ENCODE measurements at regions not wholly inside any gene's neighbourhood (a gene's known extent, or its start where the extent isn't known, plus 50 kb on each side); places are given as distances from the start of the nearest gene placed in this dataset.
A peak's percentile ranks its signal among the peaks of the same experiment; 100 is the strongest.

- DNase-seq (ENCODE audit: low read depth): no peak
These were observed 141.0 kb downstream of the GADD45G start for GRCh38 chr9:89745601-89746376.

GRCh38 chr9:89746385-89747116 is 141.7 kb downstream of the GADD45G start:
- no peak for DNase-seq (ENCODE audit: low read depth)

- no peak for DNase-seq (ENCODE audit: low read depth)
These were observed 142.8 kb downstream of the GADD45G start for GRCh38 chr9:89747596-89747995.

- no peak for DNase-seq (ENCODE audit: low read depth)
These were observed 143.3 kb downstream of the GADD45G start for GRCh38 chr9:89748021-89748670.

GRCh38 chr9:89748831-89749499 is 144.2 kb downstream of the GADD45G start:
- DNase-seq (ENCODE audit: low read depth): no peak

GRCh38 chr9:89749500-89750116 is 144.8 kb downstream of the GADD45G start:
- no peak for DNase-seq (ENCODE audit: low read depth)

GRCh38 chr9:89750117-89750791 is 145.4 kb downstream of the GADD45G start:
- DNase-seq (ENCODE audit: low read depth): no peak

GRCh38 chr9:89751079-89751825 is 146.4 kb downstream of the GADD45G start:
- DNase-seq (ENCODE audit: low read depth): no peak

- no peak for DNase-seq (ENCODE audit: low read depth)
These were observed 147.3 kb downstream of the GADD45G start for GRCh38 chr9:89752154-89752553.

GRCh38 chr9:89753472-89754055 is 148.8 kb downstream of the GADD45G start:
- DNase-seq (ENCODE audit: low read depth): no peak

- DNase-seq (ENCODE audit: low read depth): no peak
These were observed 149.4 kb downstream of the GADD45G start for GRCh38 chr9:89754193-89754592.

GRCh38 chr9:89755821-89756220 is 151.0 kb downstream of the GADD45G start:
- peak; percentile 67 for DNase-seq (ENCODE audit: low read depth)

GRCh38 chr9:89756891-89757537 is 152.2 kb downstream of the GADD45G start:
- peak; percentile 66 for DNase-seq (ENCODE audit: low read depth)

GRCh38 chr9:89757776-89758528 is 153.1 kb downstream of the GADD45G start:
- DNase-seq (ENCODE audit: low read depth): no peak

GRCh38 chr9:89759572-89759971 is 154.8 kb downstream of the GADD45G start:
- peak; percentile 42 for DNase-seq (ENCODE audit: low read depth)

GRCh38 chr9:89760123-89760522 is 155.3 kb downstream of the GADD45G start:
- DNase-seq (ENCODE audit: low read depth): no peak

GRCh38 chr9:89764217-89764616 is 159.4 kb downstream of the GADD45G start:
- DNase-seq (ENCODE audit: low read depth): no peak

- no peak for DNase-seq (ENCODE audit: low read depth)
These were observed 160.6 kb downstream of the GADD45G start for GRCh38 chr9:89765211-89765946.

All from M059J (cell line).